ENCODE measurements at regions not wholly inside any gene's neighbourhood (a gene's known extent, or its start where the extent isn't known, plus 50 kb on each side); places are given as distances from the start of the nearest gene placed in this dataset.
"Not testable (repeated sequence)": the region's sequence is repeated elsewhere in the genome, so short reads cannot be mapped to it uniquely, and the experiment has no call there.

GRCh38 chr12:105459760-105460330 lies 129.4 kb downstream of the C12orf75 start:
- no peak for DNase-seq

DNA sequence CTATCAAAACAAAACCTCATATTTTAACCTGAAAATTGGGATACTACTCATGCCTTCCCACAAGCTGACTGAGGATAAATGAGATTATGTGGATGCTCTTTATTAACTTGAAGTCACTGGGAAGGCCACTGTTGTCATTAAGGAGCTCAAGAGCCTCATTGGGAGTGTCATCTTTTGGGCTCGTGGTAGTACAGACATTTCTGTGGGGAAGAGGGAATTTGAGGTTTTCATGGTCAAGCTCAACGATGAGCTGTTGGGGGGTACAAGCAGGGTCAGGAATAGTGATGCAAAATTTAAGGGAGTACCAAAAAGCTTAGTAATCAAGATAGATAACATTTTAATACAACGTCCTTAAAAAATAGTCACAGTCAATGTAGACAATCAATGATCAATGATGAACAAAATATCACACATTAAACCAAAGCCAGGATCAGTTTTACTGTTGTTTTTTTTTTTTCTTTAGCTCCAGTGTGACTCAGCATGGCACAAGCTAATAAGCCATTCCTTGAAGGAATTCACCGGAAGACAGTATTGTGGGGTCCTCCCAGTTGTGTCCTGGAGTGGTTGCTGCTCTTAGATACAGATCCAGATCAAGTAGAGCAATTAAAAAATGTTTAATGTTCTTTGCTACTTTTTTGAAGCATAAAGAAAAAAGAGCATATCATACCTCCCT lies 130.9 kb downstream of the C12orf75 start:
- DNase-seq, result no peak

GRCh38 chr12:105461944-105462762 lies 131.7 kb downstream of the C12orf75 start:
- no peak for DNase-seq

DNA sequence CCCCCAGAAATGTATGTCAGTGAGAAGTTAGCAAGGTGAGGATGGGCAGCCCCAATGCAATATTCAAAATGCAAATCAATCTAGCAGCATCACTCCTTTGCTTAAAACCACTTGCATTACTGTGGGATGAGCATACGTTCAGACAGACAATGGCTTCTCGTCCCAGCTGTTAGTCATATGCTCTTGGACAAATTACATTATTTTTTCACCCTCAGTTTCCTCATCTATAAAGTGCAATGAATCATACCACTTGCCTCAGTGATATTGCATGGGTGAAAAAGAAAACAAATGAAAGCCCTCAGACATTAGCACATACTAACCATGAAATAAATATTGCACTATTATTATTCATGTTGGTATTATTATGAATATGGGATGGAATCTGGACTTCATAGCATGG lies 132.3 kb downstream of the C12orf75 start:
- no peak for DNase-seq

DNA sequence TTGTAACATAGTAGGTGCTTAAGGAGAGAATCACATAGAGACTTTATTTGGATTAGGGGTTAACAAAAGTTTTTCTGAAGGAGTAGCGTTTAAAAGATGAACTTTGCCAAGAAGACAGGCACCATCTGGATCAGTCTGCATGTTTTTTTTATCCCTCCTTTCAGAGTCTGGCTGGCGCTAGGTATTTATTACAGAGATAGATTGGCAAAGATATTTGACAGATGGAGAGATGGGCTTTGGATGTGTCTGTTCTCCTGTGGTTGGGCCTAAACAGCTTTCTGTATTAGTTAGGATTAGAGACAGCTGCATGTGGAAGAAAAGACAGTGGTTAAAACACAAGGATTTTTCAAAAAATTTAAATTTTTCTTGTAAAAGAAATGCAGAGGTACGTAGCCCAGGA lies 133.9 kb downstream of the C12orf75 start:
- DNase-seq, result no peak

- no peak for DNase-seq
Measured at GRCh38 chr12:105466231-105466900, 135.9 kb downstream of the C12orf75 start.

- no peak for DNase-seq
Measured at GRCh38 chr12:105466901-105467598, 136.6 kb downstream of the C12orf75 start.

GRCh38 chr12:105467710-105468366 lies 137.3 kb downstream of the C12orf75 start:
- no peak for DNase-seq

GRCh38 chr12:105468464-105468863 lies 138.0 kb downstream of the C12orf75 start:
- no peak for DNase-seq

DNA sequence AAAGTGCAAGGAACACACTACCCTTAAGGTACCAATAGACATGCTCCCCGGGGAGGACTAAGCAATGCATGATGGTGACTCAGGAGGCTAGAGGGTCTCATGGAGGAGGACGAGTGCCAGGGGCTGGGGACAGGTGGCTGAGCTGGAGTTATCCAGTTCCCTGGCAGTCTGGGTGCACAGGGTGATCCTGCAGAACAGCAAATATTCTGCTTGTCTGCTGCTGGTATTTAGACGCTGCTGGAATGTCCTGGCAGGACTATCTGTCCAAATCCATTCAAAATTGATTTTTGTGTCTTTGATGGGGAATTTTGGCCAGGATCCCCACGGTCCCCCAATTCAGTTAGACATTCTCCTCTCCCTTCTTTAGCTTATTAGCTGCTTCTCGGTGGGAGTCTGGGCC lies 138.7 kb downstream of the C12orf75 start:
- DNase-seq, result no peak

- DNase-seq, result no peak
Measured at GRCh38 chr12:105469701-105470100, 139.2 kb downstream of the C12orf75 start.

- DNase-seq, result no peak
Measured at GRCh38 chr12:105470102-105470501, 139.6 kb downstream of the C12orf75 start.

DNA sequence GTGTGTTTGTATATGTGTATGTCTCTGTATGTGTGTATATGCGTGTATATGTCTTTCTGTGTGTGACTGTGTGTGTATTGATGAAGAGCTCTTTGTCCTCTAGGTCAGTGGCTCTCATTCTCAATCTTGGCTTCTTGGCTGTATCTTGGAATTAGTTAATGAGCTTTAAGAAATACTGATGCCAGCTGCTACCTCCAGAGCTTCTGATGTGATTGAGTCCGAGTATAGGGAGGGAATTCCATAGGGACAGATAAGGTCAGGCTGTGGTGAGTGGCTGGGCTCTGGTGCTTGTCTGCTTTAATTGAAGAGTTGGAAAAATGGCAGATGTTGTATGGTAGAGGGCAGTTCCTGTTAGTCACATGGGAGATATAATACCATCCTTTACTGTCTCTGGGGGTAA lies 140.1 kb downstream of the C12orf75 start:
- no peak for DNase-seq

- DNase-seq, result peak; percentile 20
Measured at GRCh38 chr12:105474672-105475071, 144.2 kb downstream of the C12orf75 start.

- no peak for DNase-seq
Measured at GRCh38 chr12:105476616-105477015, 146.1 kb downstream of the C12orf75 start.

GRCh38 chr12:105477873-105478272 lies 147.4 kb downstream of the C12orf75 start:
- no peak for DNase-seq

DNA sequence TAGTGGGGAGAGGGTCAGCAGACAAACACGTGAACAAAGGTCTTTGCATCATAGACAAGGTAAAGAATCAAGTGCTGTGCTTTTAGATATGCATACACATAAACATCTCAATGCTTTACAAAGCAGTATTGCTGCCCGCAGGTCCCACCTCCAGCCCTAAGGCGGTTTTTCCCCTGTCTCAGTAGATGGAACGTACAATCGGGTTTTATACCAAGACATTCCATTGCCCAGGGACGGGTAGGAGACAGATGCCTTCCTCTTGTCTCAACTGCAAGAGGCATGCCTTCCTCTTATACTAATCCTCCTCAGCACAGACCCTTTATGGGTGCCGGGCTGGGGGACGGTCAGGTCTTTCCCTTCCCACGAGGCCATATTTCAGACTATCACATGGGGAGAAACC lies 148.3 kb downstream of the C12orf75 start:
- DNase-seq, result not testable (repeated sequence)

DNA sequence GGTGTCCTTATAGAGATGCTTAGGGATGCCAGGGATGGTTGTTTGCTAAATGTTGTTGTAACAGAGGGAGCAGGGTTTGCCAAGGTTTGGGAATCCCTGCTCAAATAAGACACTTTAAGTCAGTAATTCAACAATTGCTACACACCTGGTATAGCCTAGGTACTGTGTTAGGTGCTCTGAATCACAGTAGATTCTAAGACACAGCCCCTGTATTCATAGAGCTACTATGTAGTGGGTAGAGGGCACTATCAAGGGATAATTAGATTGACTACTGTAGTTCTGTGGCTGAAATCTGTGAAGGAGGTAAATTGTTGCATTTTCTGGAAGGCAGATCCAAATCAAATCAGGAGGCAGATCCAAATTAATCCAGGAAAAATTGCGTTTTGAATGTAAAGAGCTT lies 149.2 kb downstream of the C12orf75 start:
- no peak for DNase-seq

DNA sequence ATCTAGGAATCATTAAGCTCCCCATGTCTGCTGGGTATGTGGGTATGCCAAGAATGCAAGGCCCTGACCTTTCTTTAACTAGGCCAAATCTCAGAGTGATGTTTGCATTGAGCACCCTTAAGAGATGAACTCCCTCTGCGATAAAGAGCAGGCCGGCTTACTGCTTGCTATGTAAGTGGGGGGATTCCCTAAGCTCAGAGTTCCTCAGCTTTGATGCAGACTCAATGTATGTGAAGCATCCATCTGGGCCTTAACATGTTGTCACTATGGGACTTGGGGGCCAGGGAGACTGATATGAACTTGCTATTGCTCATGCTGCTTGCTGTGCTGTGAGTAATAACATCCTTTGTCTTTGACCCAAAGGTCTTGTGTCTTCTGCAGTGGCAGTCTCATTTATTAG lies 149.7 kb downstream of the C12orf75 start:
- peak; percentile 23 for DNase-seq

- no peak for DNase-seq
Measured at GRCh38 chr12:105481392-105482300, 151.2 kb downstream of the C12orf75 start.

DNA sequence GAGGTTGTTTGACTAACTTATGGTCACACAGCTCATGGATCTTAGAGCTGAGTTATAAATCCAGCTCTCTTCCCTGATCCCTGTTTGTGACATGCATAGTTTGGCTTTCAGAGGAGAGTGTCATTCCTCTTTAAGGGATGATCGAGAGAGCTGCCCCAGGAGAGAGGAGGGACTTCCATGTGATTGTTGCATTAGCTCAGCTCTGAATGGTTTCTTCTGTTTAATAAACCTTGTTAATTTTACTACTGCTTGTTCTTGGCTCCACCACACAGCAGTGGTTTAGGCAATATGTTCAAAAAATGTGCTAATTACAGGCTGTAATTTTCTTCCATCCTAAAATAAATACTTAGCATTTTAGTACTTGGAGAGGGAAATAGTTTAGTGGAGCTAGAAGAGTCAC lies 152.5 kb downstream of the C12orf75 start:
- DNase-seq, result no peak

All from T1000 (cell line).